HL-60 (cell line): ENCODE measurements at regions not wholly inside any gene's neighbourhood (a gene's known extent, or its start where the extent isn't known, plus 50 kb on each side); places are given as distances from the start of the nearest gene placed in this dataset.

Experiments
- DNase-seq, 2 experiments: peaks; one replicate each; pipeline ENCODE4 v3.0.0-alpha.2; 2010 to 2020; ENCODE audit warnings: low read depth in 1 of 2, low spot score in 1 of 2
- H3K27ac ChIP-seq: fragments of 250-450 bp; sonication (Bioruptor Pico); replicated peaks from 2 replicates; pipeline ENCODE4 v1.5.1; 2020; ENCODE audit warnings: mild to moderate bottlenecking, moderate library complexity
- H3K27me3 ChIP-seq: fragments of 250-450 bp; sonication (Bioruptor Pico); 2 replicates; pipeline ENCODE4 v1.5.1; 2021; ENCODE audit warnings: mild to moderate bottlenecking, moderate library complexity; ENCODE audit not compliant: insufficient read depth, poor library complexity, severe bottlenecking
- H3K4me3 ChIP-seq: replicated peaks from 2 replicates; pipeline ENCODE4 v1.5.1; 2011; ENCODE audit warnings: mild to moderate bottlenecking, control low read depth, low read length; ENCODE audit not compliant: insufficient read depth
- GABPA ChIP-seq: IDR thresholded peaks from 2 replicates; pipeline ENCODE4 v1.6.1; 2012; ENCODE audit warnings: low read depth
- POLR2AphosphoS5 ChIP-seq: IDR thresholded peaks from 2 replicates; pipeline ENCODE4 v1.6.1; 2012; ENCODE audit warnings: low read depth
- SPI1 ChIP-seq: IDR thresholded peaks from 2 replicates; pipeline ENCODE4 v1.6.1; 2012; ENCODE audit warnings: low read depth, mild to moderate bottlenecking, borderline replicate concordance
- TF ChIP-seq, protein P1 (sequence below): IDR thresholded peaks from 2 replicates; pipeline ENCODE4 v1.6.1; 2012; ENCODE audit warnings: low read depth; ENCODE audit not compliant: insufficient replicate concordance
- TF ChIP-seq, protein P2 (sequence below): IDR thresholded peaks from one replicate; pipeline ENCODE4 v1.5.1; 2011; ENCODE audit warnings: low read length, control low read depth, inconsistent platforms; ENCODE audit not compliant: insufficient read depth

DNA sequence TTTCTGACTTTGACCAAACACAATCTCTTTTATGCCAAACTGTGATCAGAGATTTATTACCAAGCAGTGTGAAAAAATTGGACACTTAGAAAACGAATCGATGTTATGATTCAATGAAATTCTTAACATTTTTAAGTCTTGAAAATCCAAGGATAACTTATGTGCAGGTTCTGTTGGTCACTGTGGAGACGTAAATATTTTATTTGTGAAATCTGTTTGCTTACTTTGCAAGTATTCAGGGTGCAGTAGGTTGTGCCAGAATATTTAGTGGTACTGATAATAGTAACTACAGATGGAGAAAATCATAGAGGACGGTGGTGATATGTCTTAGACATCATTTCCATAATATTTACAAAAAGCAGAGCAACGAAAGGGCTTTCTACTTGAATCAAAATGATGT is 97.3 kb downstream of the BMP2 start:
- TF ChIP-seq SPI1 (no peak), POLR2AphosphoS5 (no peak), GABPA (no peak)
- TF ChIP-seq, protein P1, sequence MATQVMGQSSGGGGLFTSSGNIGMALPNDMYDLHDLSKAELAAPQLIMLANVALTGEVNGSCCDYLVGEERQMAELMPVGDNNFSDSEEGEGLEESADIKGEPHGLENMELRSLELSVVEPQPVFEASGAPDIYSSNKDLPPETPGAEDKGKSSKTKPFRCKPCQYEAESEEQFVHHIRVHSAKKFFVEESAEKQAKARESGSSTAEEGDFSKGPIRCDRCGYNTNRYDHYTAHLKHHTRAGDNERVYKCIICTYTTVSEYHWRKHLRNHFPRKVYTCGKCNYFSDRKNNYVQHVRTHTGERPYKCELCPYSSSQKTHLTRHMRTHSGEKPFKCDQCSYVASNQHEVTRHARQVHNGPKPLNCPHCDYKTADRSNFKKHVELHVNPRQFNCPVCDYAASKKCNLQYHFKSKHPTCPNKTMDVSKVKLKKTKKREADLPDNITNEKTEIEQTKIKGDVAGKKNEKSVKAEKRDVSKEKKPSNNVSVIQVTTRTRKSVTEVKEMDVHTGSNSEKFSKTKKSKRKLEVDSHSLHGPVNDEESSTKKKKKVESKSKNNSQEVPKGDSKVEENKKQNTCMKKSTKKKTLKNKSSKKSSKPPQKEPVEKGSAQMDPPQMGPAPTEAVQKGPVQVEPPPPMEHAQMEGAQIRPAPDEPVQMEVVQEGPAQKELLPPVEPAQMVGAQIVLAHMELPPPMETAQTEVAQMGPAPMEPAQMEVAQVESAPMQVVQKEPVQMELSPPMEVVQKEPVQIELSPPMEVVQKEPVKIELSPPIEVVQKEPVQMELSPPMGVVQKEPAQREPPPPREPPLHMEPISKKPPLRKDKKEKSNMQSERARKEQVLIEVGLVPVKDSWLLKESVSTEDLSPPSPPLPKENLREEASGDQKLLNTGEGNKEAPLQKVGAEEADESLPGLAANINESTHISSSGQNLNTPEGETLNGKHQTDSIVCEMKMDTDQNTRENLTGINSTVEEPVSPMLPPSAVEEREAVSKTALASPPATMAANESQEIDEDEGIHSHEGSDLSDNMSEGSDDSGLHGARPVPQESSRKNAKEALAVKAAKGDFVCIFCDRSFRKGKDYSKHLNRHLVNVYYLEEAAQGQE = no peak
- TF ChIP-seq, protein P2, sequence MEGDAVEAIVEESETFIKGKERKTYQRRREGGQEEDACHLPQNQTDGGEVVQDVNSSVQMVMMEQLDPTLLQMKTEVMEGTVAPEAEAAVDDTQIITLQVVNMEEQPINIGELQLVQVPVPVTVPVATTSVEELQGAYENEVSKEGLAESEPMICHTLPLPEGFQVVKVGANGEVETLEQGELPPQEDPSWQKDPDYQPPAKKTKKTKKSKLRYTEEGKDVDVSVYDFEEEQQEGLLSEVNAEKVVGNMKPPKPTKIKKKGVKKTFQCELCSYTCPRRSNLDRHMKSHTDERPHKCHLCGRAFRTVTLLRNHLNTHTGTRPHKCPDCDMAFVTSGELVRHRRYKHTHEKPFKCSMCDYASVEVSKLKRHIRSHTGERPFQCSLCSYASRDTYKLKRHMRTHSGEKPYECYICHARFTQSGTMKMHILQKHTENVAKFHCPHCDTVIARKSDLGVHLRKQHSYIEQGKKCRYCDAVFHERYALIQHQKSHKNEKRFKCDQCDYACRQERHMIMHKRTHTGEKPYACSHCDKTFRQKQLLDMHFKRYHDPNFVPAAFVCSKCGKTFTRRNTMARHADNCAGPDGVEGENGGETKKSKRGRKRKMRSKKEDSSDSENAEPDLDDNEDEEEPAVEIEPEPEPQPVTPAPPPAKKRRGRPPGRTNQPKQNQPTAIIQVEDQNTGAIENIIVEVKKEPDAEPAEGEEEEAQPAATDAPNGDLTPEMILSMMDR = no peak
- Histone ChIP-seq H3K4me3 (no peak overlapping the region), H3K27ac (no peak overlapping the region), H3K27me3 (peaks cover 9% of the 10 kb centered on the region)
- no peak for DNase-seq

DNA sequence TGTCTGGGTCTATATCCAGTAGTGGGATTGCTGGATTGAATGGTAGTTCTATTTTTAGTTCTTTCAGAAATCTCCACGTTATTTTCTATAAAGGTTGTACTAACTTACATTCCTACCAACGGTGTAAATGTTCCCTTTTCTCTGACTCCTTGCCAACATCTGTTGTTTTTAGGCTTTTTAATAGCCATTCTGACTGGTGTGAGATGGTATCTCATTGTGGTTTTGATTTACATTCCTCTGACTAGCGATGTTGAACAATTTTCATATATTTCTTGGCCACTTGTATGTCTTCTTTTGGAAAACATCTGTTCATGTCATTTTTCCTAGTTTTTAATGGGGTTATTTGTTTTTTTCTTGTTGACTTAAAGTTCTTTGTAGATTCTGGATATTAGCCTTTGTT is 99.3 kb downstream of the BMP2 start:
- Histone ChIP-seq H3K27me3 (peaks cover 9% of the 10 kb centered on the region), H3K27ac (no peak overlapping the region), H3K4me3 (no peak overlapping the region)
- no peak for DNase-seq
- TF ChIP-seq POLR2AphosphoS5 (no peak), GABPA (no peak)
- TF ChIP-seq, protein P1 = no peak
- TF ChIP-seq, protein P2 = no peak

DNA sequence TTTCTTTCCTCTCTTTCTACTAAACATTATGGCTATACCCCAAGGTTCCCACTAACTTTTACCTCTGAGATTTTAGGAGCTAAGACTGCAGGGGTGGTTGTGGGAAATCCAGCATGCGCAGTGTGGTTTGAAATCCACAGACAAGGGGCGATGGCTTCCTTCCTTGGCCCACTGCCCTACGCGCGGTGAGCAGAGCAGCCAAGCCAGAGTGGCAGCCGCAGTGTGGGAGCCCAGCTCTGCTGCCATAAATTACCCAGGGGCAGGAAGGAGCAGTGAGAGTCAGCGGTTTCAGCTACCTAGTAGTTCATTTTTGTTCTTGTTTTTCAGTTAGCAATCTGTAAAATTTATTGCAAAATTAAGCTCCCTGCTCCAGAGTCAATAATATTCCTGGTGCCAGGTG is 101.4 kb downstream of the BMP2 start:
- Histone ChIP-seq H3K27me3 (peaks cover 11% of the 10 kb centered on the region), H3K27ac (no peak overlapping the region), H3K4me3 (no peak overlapping the region)
- no peak for DNase-seq
- TF ChIP-seq, protein P1 = no peak
- TF ChIP-seq SPI1 = no peak
- TF ChIP-seq, protein P2 = no peak
- TF ChIP-seq GABPA = no peak
- no peak for TF ChIP-seq POLR2AphosphoS5
